Neural progenitor cell (in vitro differentiated cells): ENCODE measurements at regions not wholly inside any gene's neighbourhood (a gene's known extent, or its start where the extent isn't known, plus 50 kb on each side); places are given as distances from the start of the nearest gene placed in this dataset.

Source experiments
- DNase-seq: peaks from one replicate; pipeline ENCODE4 v3.0.0-alpha.2; 2016; ENCODE audit warnings: low spot score
- H2AFZ ChIP-seq: fragments of 200-600 bp; sonication (generic); replicated peaks from 2 replicates; pipeline ENCODE4 v1.6.1; 2016; ENCODE audit warnings: antibody characterized with exemption
- H3F3A ChIP-seq: fragments of 200-600 bp; sonication (generic); 2 replicates; pipeline ENCODE4 v1.6.1; 2016; ENCODE audit warnings: antibody characterized with exemption, low read depth
- H3K27ac ChIP-seq: fragments of 200-600 bp; sonication (generic); 2 replicates; pipeline ENCODE4 v1.5.1; 2016; ENCODE audit warnings: mild to moderate bottlenecking
- H3K27me3 ChIP-seq: fragments of 200-600 bp; sonication (generic); 2 replicates; pipeline ENCODE4 v1.6.1; 2016; ENCODE audit warnings: mild to moderate bottlenecking, moderate library complexity
- H3K36me3 ChIP-seq: fragments of 200-600 bp; sonication (generic); 2 replicates; pipeline ENCODE4 v1.5.1; 2016
- H3K4me1 ChIP-seq: fragments of 200-600 bp; sonication (generic); 2 replicates; pipeline ENCODE4 v1.6.1; 2016; ENCODE audit warnings: mixed run types
- H3K4me2 ChIP-seq: fragments of 200-600 bp; sonication (generic); 2 replicates; pipeline ENCODE4 v1.6.1; 2016
- H3K4me3 ChIP-seq: fragments of 200-600 bp; sonication (generic); 2 replicates; pipeline ENCODE4 v1.5.1; 2016
- H3K79me2 ChIP-seq: fragments of 200-600 bp; sonication (generic); 2 replicates; pipeline ENCODE4 v1.6.1; 2016; ENCODE audit warnings: low read depth
- H3K9ac ChIP-seq: fragments of 200-600 bp; sonication (generic); 2 replicates; pipeline ENCODE4 v1.6.1; 2016
- H3K9me3 ChIP-seq: fragments of 200-600 bp; sonication (generic); 2 replicates; pipeline ENCODE4 v1.5.1; 2016; ENCODE audit warnings: low read depth
- H4K20me1 ChIP-seq: fragments of 200-600 bp; sonication (generic); 2 replicates; pipeline ENCODE4 v1.6.1; 2016; ENCODE audit warnings: low read depth
- H3K27ac Mint-ChIP-seq: 3 replicates; pipeline ENCODE4 v1.8.0; 2021; ENCODE audit warnings: mixed read lengths
- H3K27me3 Mint-ChIP-seq: 2 replicates; pipeline ENCODE4 v1.8.0; 2022; ENCODE audit warnings: low read depth, mild to moderate bottlenecking, inconsistent platforms, moderate library complexity, mixed read lengths; ENCODE audit not compliant: insufficient read depth
- H3K36me3 Mint-ChIP-seq: 3 replicates; pipeline ENCODE4 v1.8.0; 2021; ENCODE audit warnings: mixed read lengths
- H3K4me1 Mint-ChIP-seq: 3 replicates; pipeline ENCODE4 v1.8.0; 2021; ENCODE audit warnings: mixed read lengths
- H3K4me3 Mint-ChIP-seq: 3 replicates; pipeline ENCODE4 v1.8.0; 2021; ENCODE audit warnings: mild to moderate bottlenecking, moderate library complexity, mixed read lengths
- H3K9me3 Mint-ChIP-seq: 3 replicates; pipeline ENCODE4 v1.8.0; 2020; ENCODE audit warnings: mixed read lengths
- CTCF ChIP-seq: fragments of 200-600 bp; sonication (generic); IDR thresholded peaks from 2 replicates; pipeline ENCODE4 v1.5.1; 2017; ENCODE audit warnings: antibody characterized with exemption, mild to moderate bottlenecking
- EZH2 ChIP-seq: fragments of 200-600 bp; sonication (generic); IDR thresholded peaks from 2 replicates; pipeline ENCODE4 v1.6.1; 2017; ENCODE audit warnings: antibody characterized with exemption, mild to moderate bottlenecking, moderate library complexity
- EZH2phosphoT487 ChIP-seq: fragments of 200-600 bp; sonication (generic); IDR thresholded peaks from 2 replicates; pipeline ENCODE4 v1.6.1; 2017; ENCODE audit warnings: antibody characterized with exemption

DNA sequence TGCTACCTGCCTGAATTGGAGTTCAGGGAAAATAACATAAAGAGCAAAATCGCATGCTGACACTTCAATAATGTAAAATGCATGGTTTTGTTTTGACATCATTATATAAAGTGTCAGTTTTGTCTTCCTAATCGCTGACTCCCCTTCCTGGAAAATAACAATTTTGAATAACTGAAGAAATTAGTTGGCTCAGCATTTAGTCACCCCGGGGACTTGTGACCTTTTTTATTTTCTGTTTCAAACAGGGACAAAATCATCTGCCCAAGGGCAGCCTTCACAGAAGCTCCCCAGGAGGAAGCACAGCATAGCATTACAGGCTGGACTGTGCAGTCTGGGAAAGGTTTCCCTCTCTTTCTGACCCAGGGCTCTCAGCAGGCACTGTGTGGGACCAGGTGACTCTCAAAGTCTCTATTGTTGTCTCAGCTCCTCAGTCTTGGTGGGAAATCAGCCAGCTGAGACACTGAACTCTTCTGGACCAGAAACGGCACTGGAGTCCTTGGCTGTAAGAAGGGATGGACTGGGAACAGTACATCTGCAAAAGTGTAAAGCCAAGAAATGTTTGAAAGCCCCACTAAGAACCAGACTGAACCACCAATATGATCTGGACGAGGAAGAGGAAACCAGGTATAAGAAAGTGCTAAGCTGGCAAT lies 671.3 kb upstream of the KLF4 start:
- Histone ChIP-seq H3K27me3 (no peaks in the 10 kb centered on the region), H2AFZ (no peak overlapping the region), H3K9ac (no peak overlapping the region), H3K27ac (no peak overlapping the region), H3K9me3 (no peaks in the 10 kb centered on the region), H3F3A (no peaks in the 10 kb centered on the region), H3K36me3 (no peaks in the 10 kb centered on the region), H3K4me2 (no peak overlapping the region), H3K79me2 (no peaks in the 10 kb centered on the region), H3K4me3 (no peak overlapping the region), H4K20me1 (no peaks in the 10 kb centered on the region), H3K4me1 (peaks cover 6% of the 10 kb centered on the region)
- Mint-ChIP-seq H3K27ac (no peak overlapping the region), H3K4me3 (no peak overlapping the region), H3K36me3 (no peaks in the 10 kb centered on the region), H3K4me1 (peaks cover 23% of the 10 kb centered on the region), H3K27me3 (peaks cover 8% of the 10 kb centered on the region), H3K9me3 (no peaks in the 10 kb centered on the region)
- no peak for TF ChIP-seq EZH2
- no peak for TF ChIP-seq EZH2phosphoT487
- TF ChIP-seq CTCF, result no peak
- no peak for DNase-seq

DNA sequence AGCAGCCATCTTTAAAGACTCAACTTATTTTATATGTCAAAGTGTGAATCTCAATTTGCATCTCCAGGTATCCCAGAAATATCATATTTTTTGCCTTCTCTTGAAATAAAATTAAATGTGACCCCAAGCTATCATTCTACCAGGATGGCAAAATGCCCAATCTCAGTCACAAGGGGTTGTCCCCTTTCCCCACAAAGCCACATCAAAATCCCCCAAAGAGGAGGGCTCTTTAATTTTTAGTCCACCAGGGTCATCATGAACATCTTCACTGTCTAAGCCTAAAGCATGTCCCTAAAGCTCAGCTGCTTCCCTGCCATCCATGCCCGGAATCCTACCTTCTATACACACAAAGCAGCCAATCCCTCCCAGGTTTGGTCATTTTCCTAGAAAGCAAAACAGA lies 670.5 kb upstream of the KLF4 start:
- Histone ChIP-seq H3K9ac (no peak overlapping the region), H3K4me1 (peaks cover 6% of the 10 kb centered on the region), H4K20me1 (no peaks in the 10 kb centered on the region), H3K4me2 (no peak overlapping the region), H3K4me3 (no peak overlapping the region), H3K36me3 (no peaks in the 10 kb centered on the region), H2AFZ (no peak overlapping the region), H3K9me3 (no peaks in the 10 kb centered on the region), H3K79me2 (no peaks in the 10 kb centered on the region), H3K27me3 (no peaks in the 10 kb centered on the region), H3K27ac (no peak overlapping the region), H3F3A (no peaks in the 10 kb centered on the region)
- DNase-seq, result no peak
- Mint-ChIP-seq H3K36me3 (no peaks in the 10 kb centered on the region), H3K4me1 (peaks cover 23% of the 10 kb centered on the region), H3K4me3 (no peak overlapping the region), H3K9me3 (no peaks in the 10 kb centered on the region), H3K27ac (no peak overlapping the region), H3K27me3 (peaks cover 8% of the 10 kb centered on the region)
- TF ChIP-seq EZH2phosphoT487 (no peak), EZH2 (no peak), CTCF (no peak)

DNA sequence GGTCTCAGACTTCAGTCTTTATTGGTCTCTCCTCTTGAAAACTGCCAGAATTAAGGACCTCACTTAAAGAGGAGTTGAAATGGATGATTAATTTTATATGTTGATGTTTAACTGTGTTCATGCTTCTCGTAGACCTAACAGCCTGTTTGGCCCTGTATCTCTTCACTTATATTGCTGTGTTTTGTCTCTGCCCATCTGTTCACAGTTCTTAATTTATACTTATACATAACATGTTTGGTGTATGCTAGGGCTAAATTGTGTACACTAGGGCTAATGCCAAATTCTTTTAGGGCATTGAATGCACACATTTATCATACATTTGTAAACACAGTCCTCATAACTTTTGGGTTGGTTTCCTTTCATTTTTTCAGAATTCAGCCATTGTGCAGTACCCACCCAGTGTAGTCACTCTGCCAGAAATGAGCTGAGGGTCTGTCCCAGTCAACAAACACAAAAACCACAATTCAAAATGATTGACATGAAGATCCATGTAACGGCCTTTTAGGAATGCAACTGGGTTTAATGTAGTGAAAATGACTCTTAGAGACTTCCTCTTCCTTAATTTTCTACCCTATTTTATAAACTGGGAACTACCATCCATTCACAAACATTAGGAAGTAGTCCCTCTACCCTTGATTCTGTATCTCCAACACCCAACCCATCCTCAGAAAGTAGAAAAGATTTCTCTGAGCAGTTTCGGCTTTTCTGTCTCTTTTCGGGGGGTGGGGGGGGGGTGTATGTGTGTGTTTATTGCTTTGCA lies 668.8 kb upstream of the KLF4 start:
- H3K79me2 ChIP-seq, result no peaks in the 10 kb centered on the region
- no peaks in the 10 kb centered on the region for H4K20me1 ChIP-seq
- H3K9me3 ChIP-seq, result no peaks in the 10 kb centered on the region
- H3F3A ChIP-seq, result no peaks in the 10 kb centered on the region
- Mint-ChIP-seq H3K4me3 (no peak overlapping the region), H3K27ac (no peak overlapping the region), H3K4me1 (peaks cover 15% of the 10 kb centered on the region), H3K27me3 (peaks cover 5% of the 10 kb centered on the region), H3K9me3 (peaks cover under 1% of the 10 kb centered on the region), H3K36me3 (no peaks in the 10 kb centered on the region)
- no peak overlapping the region for H3K4me2 ChIP-seq
- H3K27me3 ChIP-seq, result no peaks in the 10 kb centered on the region
- H3K4me1 ChIP-seq, result peaks cover 2% of the 10 kb centered on the region
- H3K27ac ChIP-seq, result no peak overlapping the region
- no peaks in the 10 kb centered on the region for H3K36me3 ChIP-seq
- H2AFZ ChIP-seq, result no peak overlapping the region
- DNase-seq, result no peak
- TF ChIP-seq CTCF (no peak), EZH2 (no peak), EZH2phosphoT487 (no peak)
- no peak overlapping the region for H3K9ac ChIP-seq
- no peak overlapping the region for H3K4me3 ChIP-seq
